ENCODE measurements at regions not wholly inside any gene's neighbourhood (a gene's known extent, or its start where the extent isn't known, plus 50 kb on each side); places are given as distances from the start of the nearest gene placed in this dataset.

GRCh38 chr16:65867276-65867960, 499.1 kb upstream of the CDH5 start:
- DNase-seq, result no peak
- in situ Hi-C loops (cut with MboI; ENCODE audit: low pct_unique_long_range_greater_than_20kb, low sequenced_read_pairs), result no loop called here

DNA sequence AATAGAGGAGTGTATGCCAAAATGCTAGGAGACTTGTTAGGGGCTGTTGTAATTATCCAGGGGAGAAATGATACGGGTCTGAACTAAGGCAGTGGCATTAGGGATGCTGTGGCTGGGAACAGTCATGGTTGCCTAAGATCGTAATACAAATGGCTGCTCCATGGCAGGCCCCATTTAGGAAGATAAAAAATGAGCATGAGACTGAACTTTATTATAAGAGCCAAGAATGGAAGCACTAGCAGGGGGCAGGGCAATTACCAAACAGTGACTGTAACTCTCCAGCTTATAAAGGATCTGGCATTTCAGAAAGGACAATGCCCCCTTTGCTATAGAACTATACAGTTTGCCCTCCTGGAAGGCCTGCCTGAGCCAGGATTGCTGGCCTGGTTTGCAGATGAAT, 503.3 kb upstream of the CDH5 start:
- no peak for DNase-seq
- in situ Hi-C loops (cut with MboI; ENCODE audit: low pct_unique_long_range_greater_than_20kb, low sequenced_read_pairs), result no loop called here

- in situ Hi-C loops (cut with MboI; ENCODE audit: low pct_unique_long_range_greater_than_20kb, low sequenced_read_pairs), result no loop called here
- DNase-seq, result no peak
Observed at GRCh38 chr16:65861131-65861731, 505.3 kb upstream of the CDH5 start.

DNA sequence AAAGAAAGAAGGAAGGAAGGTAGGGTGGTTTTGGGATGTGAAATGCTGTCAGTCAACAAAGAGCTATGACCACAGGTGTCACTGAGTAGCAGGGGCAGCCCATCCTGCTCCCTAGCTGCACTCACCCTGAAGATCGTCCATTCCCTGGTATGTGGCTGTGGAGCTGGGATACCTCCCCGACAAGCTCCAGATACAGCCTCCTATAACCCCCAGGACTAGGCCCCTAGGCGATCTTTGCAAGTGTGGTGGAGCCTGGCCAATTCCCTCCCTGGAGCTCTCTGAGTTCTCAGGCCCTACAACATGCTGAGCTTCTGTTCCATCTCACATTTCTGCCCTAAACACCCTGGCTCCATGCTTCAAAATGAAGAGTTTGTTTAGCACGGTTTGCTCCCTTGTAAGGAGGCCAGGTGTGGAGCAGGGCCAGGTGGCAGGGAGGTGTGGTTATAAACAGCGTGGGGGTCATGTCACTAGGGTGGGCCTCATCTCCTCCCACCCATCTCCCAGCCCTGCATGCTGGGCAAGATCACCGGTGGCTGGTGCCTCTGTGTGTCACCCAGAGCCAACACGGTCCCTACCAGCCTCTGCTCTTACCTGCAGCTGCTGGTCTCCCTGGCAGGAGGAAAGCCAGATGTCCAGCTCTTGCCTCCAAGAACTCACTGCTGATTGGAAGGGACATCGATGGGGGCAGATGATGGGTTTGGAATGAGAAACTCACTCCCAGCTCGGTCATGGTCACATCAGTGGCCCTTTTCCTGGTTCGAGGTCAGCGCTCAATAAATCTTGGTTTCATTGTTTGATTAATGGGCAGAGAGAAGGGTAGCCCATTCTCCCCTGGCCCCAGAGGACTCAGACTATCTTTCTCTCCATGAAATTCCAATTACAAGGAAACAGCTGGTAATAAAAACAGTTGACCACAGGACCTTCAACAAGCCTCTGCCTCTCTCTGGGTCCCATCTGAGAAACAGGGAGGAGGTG, 511.0 kb upstream of the CDH5 start:
- in situ Hi-C loops (cut with MboI; ENCODE audit: low pct_unique_long_range_greater_than_20kb, low sequenced_read_pairs), result no loop called here
- no peak for DNase-seq

- in situ Hi-C loops (cut with MboI; ENCODE audit: low pct_unique_long_range_greater_than_20kb, low sequenced_read_pairs), result no loop called here
Observed at GRCh38 chr16:65846210-65846602, 520.3 kb upstream of the CDH5 start.

GRCh38 chr16:65845466-65846209, 520.9 kb upstream of the CDH5 start:
- in situ Hi-C loops (cut with MboI; ENCODE audit: low pct_unique_long_range_greater_than_20kb, low sequenced_read_pairs), result no loop called here
- DNase-seq, result no peak

More at GRCh38 chr16:65846210-65846602, 520.3 kb upstream of the CDH5 start:
- DNase-seq, result no peak

GRCh38 chr16:65843941-65844340, 522.5 kb upstream of the CDH5 start:
- in situ Hi-C loops (cut with MboI; ENCODE audit: low pct_unique_long_range_greater_than_20kb, low sequenced_read_pairs), result no loop called here
- DNase-seq, result no peak

- DNase-seq, result no peak
- in situ Hi-C loops (cut with MboI; ENCODE audit: low pct_unique_long_range_greater_than_20kb, low sequenced_read_pairs), result no loop called here
Observed at GRCh38 chr16:65842067-65842466, 524.4 kb upstream of the CDH5 start.

DNA sequence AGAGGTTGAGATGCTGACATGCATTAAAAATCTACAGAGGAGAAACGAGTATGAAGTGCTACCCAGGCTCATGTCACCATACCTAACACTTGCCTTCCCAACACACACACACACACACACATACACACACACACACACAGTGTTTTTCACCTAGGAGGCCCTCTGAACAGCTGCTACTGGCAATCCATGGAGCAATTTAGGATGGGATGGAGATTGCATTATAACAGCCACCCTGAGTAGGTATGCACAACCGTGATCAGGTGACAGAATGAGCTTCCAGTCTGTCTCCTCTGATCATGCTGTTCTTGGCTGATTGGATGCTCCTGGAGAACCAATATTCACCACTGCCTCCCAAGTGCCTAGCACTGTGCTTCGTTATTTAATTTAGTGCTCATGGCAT, 528.5 kb upstream of the CDH5 start:
- in situ Hi-C loops (cut with MboI; ENCODE audit: low pct_unique_long_range_greater_than_20kb, low sequenced_read_pairs), result no loop called here
- DNase-seq, result no peak

DNA sequence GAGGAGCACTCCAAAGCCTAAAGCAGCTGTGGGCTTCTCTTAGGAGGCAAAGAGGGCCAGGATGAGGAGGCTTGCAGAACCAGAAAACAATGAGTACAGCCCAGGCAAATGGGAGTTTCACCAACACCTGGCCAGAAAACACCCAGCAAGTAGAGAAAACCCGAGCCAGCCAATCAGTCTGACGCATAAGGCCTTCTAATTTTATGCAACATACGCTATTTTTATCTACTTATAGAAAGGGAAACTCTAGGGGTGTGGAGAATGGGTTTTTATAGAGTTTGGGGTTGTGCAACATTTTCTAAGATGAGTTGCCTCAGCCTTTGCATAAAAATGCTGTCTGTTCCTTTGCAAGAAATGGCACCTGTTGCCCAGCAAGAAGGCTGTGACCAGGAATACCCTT, 529.0 kb upstream of the CDH5 start:
- no peak for DNase-seq
- in situ Hi-C loops (cut with MboI; ENCODE audit: low pct_unique_long_range_greater_than_20kb, low sequenced_read_pairs), result no loop called here

- in situ Hi-C loops (cut with MboI; ENCODE audit: low pct_unique_long_range_greater_than_20kb, low sequenced_read_pairs), result no loop called here
Observed at GRCh38 chr16:65834688-65835087, 531.8 kb upstream of the CDH5 start.

DNA sequence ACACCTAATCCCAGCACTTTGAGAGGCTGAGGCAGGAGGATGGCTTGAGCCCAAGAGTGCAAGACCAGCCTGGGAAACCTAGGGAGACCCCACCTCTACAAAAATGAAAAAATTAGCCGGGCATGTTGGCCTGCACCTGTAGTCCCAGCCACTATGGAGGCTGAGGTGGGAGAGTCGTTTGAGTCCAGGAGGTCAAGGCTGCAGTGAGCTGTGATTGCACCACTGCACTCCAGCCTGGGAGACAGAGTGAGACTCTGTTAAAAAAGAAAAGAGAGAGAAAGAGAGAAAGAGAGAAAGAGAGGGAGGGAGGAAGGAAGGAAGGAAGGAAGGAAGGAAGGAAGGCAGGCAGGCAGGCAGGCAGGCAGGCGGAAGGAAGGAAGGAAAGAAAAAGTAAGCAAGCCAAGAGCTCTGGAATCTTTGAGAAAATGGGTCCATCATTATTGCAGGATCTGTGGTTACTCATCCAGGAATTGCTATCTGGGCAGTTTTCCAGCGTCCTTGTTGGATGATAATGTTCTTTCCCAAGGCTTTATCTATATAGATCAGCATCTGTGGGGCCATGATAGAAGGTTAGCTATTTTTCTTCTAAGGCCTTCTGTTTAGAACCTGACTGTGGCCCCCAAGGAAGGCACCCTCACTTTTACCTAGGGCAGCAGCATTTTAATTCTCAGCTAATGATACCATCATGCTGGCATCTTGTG, 533.2 kb upstream of the CDH5 start:
- no peak for DNase-seq
- in situ Hi-C loops (cut with MboI; ENCODE audit: low pct_unique_long_range_greater_than_20kb, low sequenced_read_pairs), result no loop called here

More at GRCh38 chr16:65834688-65835087, 531.8 kb upstream of the CDH5 start:
- DNase-seq, result no peak

DNA sequence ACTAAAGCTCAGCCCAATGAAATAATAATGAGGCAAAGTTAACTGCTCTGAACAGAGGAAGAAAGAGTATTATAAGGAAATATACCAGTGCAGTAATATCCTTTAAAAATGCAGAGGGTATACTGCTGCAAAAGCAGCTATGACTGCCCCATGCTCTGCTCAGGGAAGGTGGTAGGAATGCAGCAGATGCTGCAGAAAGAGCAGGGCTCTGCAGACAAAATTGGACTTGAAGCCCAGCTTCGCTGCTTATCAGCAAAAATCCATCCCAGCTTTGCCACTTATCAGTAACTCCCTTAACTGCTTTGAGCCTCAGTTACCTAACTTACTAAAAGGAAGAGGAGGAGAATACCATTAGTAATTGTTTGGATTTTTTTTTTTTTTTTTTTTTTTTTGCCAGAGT, 533.8 kb upstream of the CDH5 start:
- no peak for DNase-seq
- in situ Hi-C loops (cut with MboI; ENCODE audit: low pct_unique_long_range_greater_than_20kb, low sequenced_read_pairs), result no loop called here

- no peak for DNase-seq
- in situ Hi-C loops (cut with MboI; ENCODE audit: low pct_unique_long_range_greater_than_20kb, low sequenced_read_pairs), result no loop called here
Observed at GRCh38 chr16:65831903-65832666, 534.4 kb upstream of the CDH5 start.

DNA sequence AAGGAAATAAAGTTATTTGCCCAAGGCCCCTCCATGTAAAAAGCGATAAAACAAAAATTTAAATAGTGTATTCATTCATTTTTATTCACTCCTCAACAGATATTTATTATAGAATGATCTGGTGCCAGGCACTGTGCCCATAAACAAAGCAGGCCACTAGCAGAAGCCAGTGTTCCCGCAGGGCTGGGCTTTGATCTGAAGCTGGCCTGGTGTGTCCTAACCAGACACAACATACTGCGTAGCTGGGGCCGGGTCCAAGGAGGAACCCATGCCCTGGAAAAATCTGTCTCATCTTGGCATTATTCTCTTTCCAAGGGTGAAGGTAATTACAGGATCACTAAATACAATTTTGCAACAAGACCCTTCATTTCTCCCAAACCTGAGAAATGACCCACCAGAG, 537.4 kb upstream of the CDH5 start:
- in situ Hi-C loops (cut with MboI; ENCODE audit: low pct_unique_long_range_greater_than_20kb, low sequenced_read_pairs), result no loop called here
- DNase-seq, result no peak

DNA sequence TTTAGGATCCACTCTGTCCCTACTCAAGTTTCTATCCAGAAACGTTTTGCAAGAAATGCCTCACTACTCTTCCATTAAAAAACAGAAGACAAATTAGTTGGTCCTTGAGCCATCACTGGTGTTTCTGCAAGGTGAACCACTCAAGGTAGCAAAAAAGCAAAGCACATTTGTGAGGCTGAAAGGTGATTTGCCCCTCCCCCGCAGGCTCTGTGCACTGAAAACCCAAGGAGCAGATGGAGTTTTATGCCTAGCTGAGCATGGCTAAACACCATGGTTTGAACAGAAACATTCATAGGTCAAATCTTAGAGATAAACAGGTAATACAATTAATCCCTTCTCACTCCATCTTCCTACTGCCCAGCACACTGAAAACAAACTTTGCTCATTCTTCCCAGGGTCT, 538.2 kb upstream of the CDH5 start:
- in situ Hi-C loops (cut with MboI; ENCODE audit: low pct_unique_long_range_greater_than_20kb, low sequenced_read_pairs), result no loop called here
- no peak for DNase-seq

DNA sequence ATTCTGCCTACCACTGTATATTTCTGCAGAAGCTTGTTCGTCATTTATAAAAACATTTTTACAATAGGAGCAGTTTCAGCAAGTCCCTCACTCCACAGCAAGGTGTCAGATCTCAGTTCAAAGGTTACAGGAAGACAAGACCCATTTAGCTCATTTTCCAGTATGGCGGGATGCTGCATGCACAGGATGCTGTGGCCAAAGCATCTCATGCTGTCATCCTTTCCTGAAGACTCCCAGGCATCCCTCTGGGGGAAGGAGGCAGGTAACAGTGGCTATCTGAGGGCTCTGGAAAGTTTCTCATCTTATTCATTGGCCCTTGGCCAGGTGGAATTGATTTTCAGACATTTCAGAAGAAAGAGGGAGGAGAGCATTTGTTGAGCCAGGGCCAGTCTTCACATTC, 539.3 kb upstream of the CDH5 start:
- DNase-seq, result no peak
- in situ Hi-C loops (cut with MboI; ENCODE audit: low pct_unique_long_range_greater_than_20kb, low sequenced_read_pairs), result no loop called here

- in situ Hi-C loops (cut with MboI; ENCODE audit: low pct_unique_long_range_greater_than_20kb, low sequenced_read_pairs), result no loop called here
- no peak for DNase-seq
Observed at GRCh38 chr16:65825191-65825856, 541.2 kb upstream of the CDH5 start.
